ENCODE measurements at regions not wholly inside any gene's neighbourhood (a gene's known extent, or its start where the extent isn't known, plus 50 kb on each side); places are given as distances from the start of the nearest gene placed in this dataset.

DNA sequence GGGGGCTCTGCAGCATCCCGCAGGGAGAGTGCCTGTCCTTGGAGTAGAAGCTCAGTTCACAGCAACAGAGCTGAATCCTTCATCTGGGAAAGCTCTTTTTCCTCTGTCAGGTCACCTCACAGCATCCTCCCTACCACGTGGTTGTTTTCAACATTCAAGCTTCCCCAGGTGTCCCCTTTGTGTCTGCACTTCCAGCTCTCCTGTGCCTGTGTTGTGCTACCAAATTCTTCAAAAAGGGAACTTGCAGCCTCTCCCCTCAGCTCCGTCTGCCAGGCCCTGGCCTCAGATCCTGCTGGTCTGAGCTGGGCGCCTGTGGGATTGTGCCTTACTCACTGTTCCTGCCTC lies 108.4 kb downstream of the FOXF2 start:
- TF ChIP-seq EZH2 (optimal IDR thresholded peaks at IDR 0.05; ENCODE audit: low read depth, low read length) (no peak), CTCF (IDR thresholded peaks at IDR 0.05; ENCODE audit: low read length) (no peak), EZH2phosphoT487 (IDR thresholded peaks at IDR 0.05; ENCODE audit: low read length) (no peak)
